ENCODE measurements at regions not wholly inside any gene's neighbourhood (a gene's known extent, or its start where the extent isn't known, plus 50 kb on each side); places are given as distances from the start of the nearest gene placed in this dataset.

DNA sequence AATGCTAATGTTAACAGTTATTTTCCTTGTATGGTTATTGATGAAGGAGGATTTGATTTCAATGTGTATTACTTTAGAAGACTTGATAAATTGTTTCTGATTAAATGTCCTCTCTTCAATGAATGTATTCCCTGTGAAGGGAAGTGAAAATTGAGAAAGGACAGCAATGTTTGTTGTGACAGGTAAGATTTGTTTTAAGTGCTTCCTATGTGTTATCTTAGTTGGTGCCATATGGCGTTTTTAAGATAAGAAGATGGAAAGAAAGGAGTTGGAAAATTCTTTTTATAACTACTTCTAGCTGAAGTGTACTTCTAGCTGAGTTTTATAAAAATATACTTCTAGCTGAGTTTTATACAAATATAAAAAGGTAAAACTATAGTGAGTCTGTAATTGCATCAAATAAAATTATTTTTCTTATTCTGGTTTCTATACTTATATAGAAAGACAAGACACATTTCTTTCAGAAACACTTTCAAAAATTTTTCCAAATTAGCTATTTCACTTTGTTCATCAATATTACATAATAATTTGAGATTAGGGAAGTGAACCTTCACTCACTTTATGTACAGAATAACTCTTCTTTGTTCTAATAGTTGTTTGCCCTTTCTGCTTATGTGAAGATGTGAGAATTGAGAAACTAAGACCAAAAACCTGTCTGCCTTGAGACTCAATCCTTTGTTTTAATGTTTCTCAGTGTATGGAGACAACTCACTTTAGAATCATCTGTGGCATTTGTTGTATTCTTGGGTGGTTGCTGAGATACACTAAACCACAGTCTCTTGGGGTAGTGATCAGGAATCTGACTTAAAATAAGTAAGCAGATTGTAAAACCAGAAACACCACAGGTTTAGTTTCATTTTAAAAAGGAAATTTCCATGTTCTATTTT lies 382.9 kb upstream of the B3GALT2 start:
- Histone ChIP-seq H3K9me3 (no peaks in the 10 kb centered on the region), H3K36me3 (no peaks in the 10 kb centered on the region), H3K4me1 (ENCODE audit: control insufficient read depth in 1 of 2, low read depth in 2 of 2) (no peaks in the 10 kb centered on the region), H3K4me3 (no peak overlapping the region), H3K27me3 (replicated peaks; ENCODE audit: insufficient read depth) (no peaks in the 10 kb centered on the region), H3K27ac (no peak overlapping the region)
- no peak for DNase-seq (ENCODE audit: low spot score)
- ATAC-seq (ENCODE audit: insufficient number of reproducible peaks, low FRiP score, low read depth): no peak
- TF ChIP-seq, protein P1, sequence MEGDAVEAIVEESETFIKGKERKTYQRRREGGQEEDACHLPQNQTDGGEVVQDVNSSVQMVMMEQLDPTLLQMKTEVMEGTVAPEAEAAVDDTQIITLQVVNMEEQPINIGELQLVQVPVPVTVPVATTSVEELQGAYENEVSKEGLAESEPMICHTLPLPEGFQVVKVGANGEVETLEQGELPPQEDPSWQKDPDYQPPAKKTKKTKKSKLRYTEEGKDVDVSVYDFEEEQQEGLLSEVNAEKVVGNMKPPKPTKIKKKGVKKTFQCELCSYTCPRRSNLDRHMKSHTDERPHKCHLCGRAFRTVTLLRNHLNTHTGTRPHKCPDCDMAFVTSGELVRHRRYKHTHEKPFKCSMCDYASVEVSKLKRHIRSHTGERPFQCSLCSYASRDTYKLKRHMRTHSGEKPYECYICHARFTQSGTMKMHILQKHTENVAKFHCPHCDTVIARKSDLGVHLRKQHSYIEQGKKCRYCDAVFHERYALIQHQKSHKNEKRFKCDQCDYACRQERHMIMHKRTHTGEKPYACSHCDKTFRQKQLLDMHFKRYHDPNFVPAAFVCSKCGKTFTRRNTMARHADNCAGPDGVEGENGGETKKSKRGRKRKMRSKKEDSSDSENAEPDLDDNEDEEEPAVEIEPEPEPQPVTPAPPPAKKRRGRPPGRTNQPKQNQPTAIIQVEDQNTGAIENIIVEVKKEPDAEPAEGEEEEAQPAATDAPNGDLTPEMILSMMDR (IDR thresholded peaks at IDR 0.05): no peak

GRCh38 chr1:193568512-193568911 lies 382.1 kb upstream of the B3GALT2 start:
- Histone ChIP-seq H3K27ac (no peak overlapping the region), H3K27me3 (replicated peaks; ENCODE audit: insufficient read depth) (no peaks in the 10 kb centered on the region), H3K4me3 (no peak overlapping the region), H3K36me3 (no peaks in the 10 kb centered on the region), H3K4me1 (ENCODE audit: control insufficient read depth in 1 of 2, low read depth in 2 of 2) (no peaks in the 10 kb centered on the region), H3K9me3 (no peaks in the 10 kb centered on the region)
- ATAC-seq (ENCODE audit: insufficient number of reproducible peaks, low FRiP score, low read depth): no peak
- no peak for DNase-seq (ENCODE audit: low spot score)
- TF ChIP-seq, protein P1 (IDR thresholded peaks at IDR 0.05): no peak

DNA sequence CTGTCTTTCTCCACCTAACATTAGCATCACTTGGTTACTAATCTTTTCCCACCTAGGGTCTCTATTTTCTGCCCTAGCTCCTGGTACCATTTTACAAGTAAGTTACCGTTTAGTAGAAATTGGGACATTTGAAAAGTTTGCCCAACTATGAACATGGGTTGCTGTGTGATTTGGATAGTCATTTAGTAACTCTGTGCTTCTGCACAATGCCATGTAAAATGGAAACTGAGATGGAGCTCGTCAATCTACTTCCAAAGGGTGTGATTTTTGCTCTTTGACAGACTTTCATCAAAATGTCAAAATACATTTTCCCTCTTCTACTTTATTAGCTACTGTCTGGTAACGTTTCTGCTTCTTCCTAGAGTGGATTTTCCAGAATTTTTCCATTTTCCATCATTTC lies 381.5 kb upstream of the B3GALT2 start:
- Histone ChIP-seq H3K4me1 (ENCODE audit: control insufficient read depth in 1 of 2, low read depth in 2 of 2) (no peaks in the 10 kb centered on the region), H3K36me3 (no peaks in the 10 kb centered on the region), H3K9me3 (no peaks in the 10 kb centered on the region), H3K27me3 (replicated peaks; ENCODE audit: insufficient read depth) (no peaks in the 10 kb centered on the region), H3K27ac (no peak overlapping the region), H3K4me3 (no peak overlapping the region)
- ATAC-seq (ENCODE audit: insufficient number of reproducible peaks, low FRiP score, low read depth): no peak
- TF ChIP-seq, protein P1 (IDR thresholded peaks at IDR 0.05): no peak
- DNase-seq (ENCODE audit: low spot score): no peak

GRCh38 chr1:193566735-193567134 lies 380.3 kb upstream of the B3GALT2 start:
- Histone ChIP-seq H3K9me3 (no peaks in the 10 kb centered on the region), H3K4me3 (no peak overlapping the region), H3K4me1 (ENCODE audit: control insufficient read depth in 1 of 2, low read depth in 2 of 2) (no peaks in the 10 kb centered on the region), H3K27me3 (replicated peaks; ENCODE audit: insufficient read depth) (no peaks in the 10 kb centered on the region), H3K27ac (no peak overlapping the region), H3K36me3 (no peaks in the 10 kb centered on the region)
- DNase-seq (ENCODE audit: low spot score) (no peak), ATAC-seq (ENCODE audit: insufficient number of reproducible peaks, low FRiP score, low read depth) (no peak)
- TF ChIP-seq, protein P1 (IDR thresholded peaks at IDR 0.05): no peak

DNA sequence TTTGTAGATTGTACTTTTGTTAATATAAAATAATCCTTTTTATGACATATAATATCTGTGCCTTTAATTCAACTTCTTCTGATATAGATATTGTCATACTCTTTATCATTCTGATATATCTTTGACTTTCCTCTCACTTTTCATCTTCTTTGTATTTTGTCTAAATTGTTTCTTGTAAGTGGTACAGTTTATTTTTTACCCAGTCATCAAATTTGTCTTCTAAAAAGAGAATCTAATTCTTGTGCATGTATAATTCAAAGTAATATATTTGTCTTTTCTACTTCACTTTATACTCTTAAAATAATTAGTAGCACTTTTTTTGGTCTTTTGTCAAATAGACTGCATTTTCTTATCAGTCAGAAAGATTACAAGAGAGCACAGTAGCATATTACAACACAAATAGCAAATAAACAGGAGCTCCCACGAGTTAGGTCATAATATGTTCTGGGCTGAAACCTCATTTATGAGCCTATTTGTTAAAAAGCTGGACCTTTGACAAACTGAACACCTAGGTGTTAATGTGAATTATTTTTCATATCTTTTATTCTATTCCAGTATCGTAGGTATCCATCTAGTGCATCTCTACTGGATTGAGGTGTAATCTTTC lies 379.7 kb upstream of the B3GALT2 start:
- H3K27ac ChIP-seq: no peak overlapping the region
- DNase-seq (ENCODE audit: low spot score) (no peak), ATAC-seq (ENCODE audit: insufficient number of reproducible peaks, low FRiP score, low read depth) (no peak)
- no peaks in the 10 kb centered on the region for H3K27me3 ChIP-seq (replicated peaks; ENCODE audit: insufficient read depth)
- H3K4me1 ChIP-seq (ENCODE audit: control insufficient read depth in 1 of 2, low read depth in 2 of 2): no peaks in the 10 kb centered on the region
- H3K36me3 ChIP-seq: no peaks in the 10 kb centered on the region
- TF ChIP-seq, protein P1 (IDR thresholded peaks at IDR 0.05): no peak
- no peaks in the 10 kb centered on the region for H3K9me3 ChIP-seq
- no peak overlapping the region for H3K4me3 ChIP-seq
